Panc1 (cell line): ENCODE measurements at regions not wholly inside any gene's neighbourhood (a gene's known extent, or its start where the extent isn't known, plus 50 kb on each side); places are given as distances from the start of the nearest gene placed in this dataset.

Experiments
- SIN3A ChIP-seq: IDR thresholded peaks from 2 replicates; pipeline ENCODE4 v1.6.1; 2012; ENCODE audit warnings: low read depth, mild to moderate bottlenecking, low read length, moderate library complexity, borderline replicate concordance; ENCODE audit not compliant: insufficient read depth
- TCF7L2 ChIP-seq: IDR thresholded peaks from 2 replicates; pipeline ENCODE4 v1.6.1; 2011; ENCODE audit warnings: mild to moderate bottlenecking, low read depth, low read length, inconsistent platforms
- TF ChIP-seq, protein P1 (sequence below): fragments of 450-650 bp; IDR thresholded peaks from 2 replicates; pipeline ENCODE4 v1.5.1; 2017; ENCODE audit warnings: mild to moderate bottlenecking
- TF ChIP-seq, protein P2 (sequence below), 2 experiments: IDR thresholded peaks; 2 replicates each; pipeline ENCODE4 v1.6.1; 2011 to 2012; ENCODE audit warnings: low read depth in 2 of 2, control low read depth in 1 of 2, low read length in 1 of 2, mild to moderate bottlenecking in 1 of 2, moderate library complexity in 1 of 2; ENCODE audit not compliant: insufficient read depth in 1 of 2

DNA sequence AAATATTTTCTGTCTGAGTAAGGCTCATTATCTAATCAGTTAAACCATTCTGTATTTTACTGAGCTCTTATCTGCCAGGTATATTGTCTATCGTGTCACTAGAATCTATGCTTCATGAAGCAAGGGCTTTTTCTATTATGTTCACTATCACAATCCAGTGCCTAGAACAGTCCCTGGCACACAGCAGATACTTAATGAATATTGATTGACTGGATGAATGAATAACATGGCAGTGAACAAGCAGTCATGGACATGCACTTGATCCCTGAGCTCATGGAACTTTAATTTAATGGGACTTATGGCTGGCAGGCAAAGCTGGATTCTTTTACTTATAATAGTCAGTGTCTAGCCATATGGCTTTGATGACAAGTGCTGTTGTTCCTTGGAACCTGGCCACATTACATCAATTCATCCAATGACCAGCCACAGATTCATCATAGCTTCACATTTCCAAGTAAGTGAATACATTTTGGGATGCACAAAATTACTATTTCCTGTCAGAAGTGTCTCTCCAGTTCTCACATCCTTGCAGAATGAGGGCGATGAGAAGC, 214.8 kb downstream of the COG6 start:
- TF ChIP-seq, protein P1, sequence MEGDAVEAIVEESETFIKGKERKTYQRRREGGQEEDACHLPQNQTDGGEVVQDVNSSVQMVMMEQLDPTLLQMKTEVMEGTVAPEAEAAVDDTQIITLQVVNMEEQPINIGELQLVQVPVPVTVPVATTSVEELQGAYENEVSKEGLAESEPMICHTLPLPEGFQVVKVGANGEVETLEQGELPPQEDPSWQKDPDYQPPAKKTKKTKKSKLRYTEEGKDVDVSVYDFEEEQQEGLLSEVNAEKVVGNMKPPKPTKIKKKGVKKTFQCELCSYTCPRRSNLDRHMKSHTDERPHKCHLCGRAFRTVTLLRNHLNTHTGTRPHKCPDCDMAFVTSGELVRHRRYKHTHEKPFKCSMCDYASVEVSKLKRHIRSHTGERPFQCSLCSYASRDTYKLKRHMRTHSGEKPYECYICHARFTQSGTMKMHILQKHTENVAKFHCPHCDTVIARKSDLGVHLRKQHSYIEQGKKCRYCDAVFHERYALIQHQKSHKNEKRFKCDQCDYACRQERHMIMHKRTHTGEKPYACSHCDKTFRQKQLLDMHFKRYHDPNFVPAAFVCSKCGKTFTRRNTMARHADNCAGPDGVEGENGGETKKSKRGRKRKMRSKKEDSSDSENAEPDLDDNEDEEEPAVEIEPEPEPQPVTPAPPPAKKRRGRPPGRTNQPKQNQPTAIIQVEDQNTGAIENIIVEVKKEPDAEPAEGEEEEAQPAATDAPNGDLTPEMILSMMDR: no peak
- TF ChIP-seq, protein P2, sequence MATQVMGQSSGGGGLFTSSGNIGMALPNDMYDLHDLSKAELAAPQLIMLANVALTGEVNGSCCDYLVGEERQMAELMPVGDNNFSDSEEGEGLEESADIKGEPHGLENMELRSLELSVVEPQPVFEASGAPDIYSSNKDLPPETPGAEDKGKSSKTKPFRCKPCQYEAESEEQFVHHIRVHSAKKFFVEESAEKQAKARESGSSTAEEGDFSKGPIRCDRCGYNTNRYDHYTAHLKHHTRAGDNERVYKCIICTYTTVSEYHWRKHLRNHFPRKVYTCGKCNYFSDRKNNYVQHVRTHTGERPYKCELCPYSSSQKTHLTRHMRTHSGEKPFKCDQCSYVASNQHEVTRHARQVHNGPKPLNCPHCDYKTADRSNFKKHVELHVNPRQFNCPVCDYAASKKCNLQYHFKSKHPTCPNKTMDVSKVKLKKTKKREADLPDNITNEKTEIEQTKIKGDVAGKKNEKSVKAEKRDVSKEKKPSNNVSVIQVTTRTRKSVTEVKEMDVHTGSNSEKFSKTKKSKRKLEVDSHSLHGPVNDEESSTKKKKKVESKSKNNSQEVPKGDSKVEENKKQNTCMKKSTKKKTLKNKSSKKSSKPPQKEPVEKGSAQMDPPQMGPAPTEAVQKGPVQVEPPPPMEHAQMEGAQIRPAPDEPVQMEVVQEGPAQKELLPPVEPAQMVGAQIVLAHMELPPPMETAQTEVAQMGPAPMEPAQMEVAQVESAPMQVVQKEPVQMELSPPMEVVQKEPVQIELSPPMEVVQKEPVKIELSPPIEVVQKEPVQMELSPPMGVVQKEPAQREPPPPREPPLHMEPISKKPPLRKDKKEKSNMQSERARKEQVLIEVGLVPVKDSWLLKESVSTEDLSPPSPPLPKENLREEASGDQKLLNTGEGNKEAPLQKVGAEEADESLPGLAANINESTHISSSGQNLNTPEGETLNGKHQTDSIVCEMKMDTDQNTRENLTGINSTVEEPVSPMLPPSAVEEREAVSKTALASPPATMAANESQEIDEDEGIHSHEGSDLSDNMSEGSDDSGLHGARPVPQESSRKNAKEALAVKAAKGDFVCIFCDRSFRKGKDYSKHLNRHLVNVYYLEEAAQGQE (IDR thresholded peaks at IDR 0.05; ENCODE audit: insufficient read depth in 1 of 2, low read depth in 2 of 2, low read length in 1 of 2): no peak
- TF ChIP-seq TCF7L2: no peak
- TF ChIP-seq SIN3A: no peak
